ENCODE measurements at regions not wholly inside any gene's neighbourhood (a gene's known extent, or its start where the extent isn't known, plus 50 kb on each side); places are given as distances from the start of the nearest gene placed in this dataset.

DNA sequence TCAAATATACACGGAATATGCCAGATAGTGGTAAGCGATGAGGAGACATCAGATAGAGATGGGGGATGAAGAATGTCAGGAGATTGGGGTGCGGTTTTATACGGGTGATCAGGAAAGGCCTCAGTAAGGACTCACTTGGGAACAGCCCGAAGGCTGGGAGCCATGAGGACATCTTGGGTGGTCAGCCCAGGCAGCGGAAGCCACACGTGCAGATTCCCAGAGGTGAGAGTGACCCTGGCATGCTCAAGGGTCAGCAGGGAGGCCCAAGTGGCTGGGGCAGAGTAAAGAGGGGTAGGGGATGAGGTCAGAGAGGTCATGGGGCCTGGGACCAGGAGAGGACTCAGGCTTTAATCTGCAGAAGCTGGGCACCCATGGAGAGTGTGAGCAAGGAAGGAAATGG, 106.6 kb downstream of the MATN1 start:
- TF ChIP-seq POLR2A (IDR thresholded peaks at IDR 0.05) = no peak
- TF ChIP-seq, protein P1, sequence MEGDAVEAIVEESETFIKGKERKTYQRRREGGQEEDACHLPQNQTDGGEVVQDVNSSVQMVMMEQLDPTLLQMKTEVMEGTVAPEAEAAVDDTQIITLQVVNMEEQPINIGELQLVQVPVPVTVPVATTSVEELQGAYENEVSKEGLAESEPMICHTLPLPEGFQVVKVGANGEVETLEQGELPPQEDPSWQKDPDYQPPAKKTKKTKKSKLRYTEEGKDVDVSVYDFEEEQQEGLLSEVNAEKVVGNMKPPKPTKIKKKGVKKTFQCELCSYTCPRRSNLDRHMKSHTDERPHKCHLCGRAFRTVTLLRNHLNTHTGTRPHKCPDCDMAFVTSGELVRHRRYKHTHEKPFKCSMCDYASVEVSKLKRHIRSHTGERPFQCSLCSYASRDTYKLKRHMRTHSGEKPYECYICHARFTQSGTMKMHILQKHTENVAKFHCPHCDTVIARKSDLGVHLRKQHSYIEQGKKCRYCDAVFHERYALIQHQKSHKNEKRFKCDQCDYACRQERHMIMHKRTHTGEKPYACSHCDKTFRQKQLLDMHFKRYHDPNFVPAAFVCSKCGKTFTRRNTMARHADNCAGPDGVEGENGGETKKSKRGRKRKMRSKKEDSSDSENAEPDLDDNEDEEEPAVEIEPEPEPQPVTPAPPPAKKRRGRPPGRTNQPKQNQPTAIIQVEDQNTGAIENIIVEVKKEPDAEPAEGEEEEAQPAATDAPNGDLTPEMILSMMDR (IDR thresholded peaks at IDR 0.05 in 4 of 5, conservative IDR thresholded peaks at IDR 0.05 in 1 of 5) = no peak

Measured in gastrocnemius medialis (tissue), 4 donors.